Ecto neural progenitor cell (in vitro differentiated cells): ENCODE measurements at regions not wholly inside any gene's neighbourhood (a gene's known extent, or its start where the extent isn't known, plus 50 kb on each side); places are given as distances from the start of the nearest gene placed in this dataset.
A peak's percentile ranks its signal among the peaks of the same experiment; 100 is the strongest.
"Not testable (repeated sequence)": the region's sequence is repeated elsewhere in the genome, so short reads cannot be mapped to it uniquely, and the experiment has no call there.

Experiments
- DNase-seq: peaks from one replicate; pipeline ENCODE4 v3.0.0-alpha.2; 2018; ENCODE audit warnings: low spot score

DNA sequence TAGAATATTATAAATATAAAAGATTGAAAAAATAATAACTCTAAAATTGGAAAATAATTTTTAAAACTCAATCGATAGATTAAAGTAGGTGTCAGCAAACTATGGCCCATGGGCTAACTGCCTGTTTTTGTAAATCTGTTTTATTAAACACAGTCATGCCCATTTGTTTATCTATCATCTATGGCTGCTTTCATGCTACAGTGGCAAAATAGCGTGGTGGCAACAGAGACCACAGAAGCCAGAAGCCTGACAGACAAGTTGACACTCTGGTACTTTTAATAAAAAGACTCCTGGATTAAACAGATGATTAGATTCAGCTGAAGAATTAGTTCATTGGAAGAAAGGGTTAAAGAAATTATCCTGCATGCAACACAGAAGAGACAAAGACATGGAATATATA lies 400.7 kb upstream of the RORB start:
- no peak for DNase-seq

DNA sequence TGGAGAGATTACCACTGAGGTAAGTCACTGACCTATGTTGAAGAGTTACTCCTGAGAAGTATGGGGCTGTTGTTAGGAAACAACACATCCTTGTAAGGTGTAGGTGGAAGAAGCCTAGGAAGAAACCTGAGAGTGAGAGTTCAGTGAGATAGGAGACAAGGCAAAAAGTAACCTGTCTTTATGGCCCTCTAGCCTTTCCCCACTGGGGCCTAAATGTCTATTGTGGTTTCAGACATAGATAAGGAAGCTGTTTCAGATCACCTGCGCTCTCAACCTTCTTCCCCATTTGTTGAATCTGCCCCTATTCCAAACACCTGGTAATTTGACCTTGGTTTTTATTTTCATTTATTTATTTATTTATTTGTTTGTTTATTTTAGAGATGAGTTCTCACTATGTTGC lies 397.1 kb upstream of the RORB start:
- no peak for DNase-seq

- DNase-seq: not testable (repeated sequence)
These were observed 395.0 kb upstream of the RORB start for GRCh38 chr9:74102148-74102547.

GRCh38 chr9:74102702-74103101 lies 394.4 kb upstream of the RORB start:
- no peak for DNase-seq

GRCh38 chr9:74107692-74108091 lies 389.4 kb upstream of the RORB start:
- no peak for DNase-seq

- no peak for DNase-seq
These were observed 381.2 kb upstream of the RORB start for GRCh38 chr9:74115976-74116375.

DNA sequence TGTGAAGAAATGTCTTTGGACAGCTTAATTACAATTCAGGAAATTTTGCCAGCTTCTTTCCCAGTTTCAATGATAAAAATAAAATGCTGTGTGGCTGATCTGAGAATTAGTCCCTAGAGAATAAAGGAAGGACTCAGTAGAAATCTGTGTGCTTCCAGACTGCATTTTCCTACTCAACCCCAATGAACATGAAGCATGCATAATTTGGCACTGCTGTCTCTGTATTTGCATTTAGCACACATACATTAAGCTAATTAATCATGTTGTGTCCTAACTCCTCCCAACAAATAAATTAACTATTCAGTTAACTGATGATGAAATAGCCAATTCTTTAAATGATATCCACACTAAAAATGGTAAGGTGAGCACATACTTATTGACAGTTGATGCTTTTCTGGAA lies 380.0 kb upstream of the RORB start:
- no peak for DNase-seq

DNA sequence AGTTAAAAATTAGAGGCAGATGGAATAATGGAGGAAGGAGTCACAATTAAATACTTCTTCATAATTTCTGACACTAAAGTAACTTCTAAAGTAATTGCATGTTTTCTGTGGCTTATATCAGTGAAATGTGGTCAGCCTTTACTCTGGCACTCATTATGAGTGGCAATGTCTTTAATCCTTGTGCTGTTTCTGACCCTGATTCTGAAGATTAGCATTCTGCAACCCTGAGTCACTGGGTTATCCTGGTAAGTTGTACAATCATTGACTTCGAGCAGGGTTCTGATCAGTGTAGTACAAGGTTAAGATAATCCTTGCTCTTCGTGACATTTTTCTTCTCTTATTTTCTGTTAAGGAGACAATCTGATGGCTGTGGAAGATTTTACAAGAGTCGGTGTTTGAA lies 379.4 kb upstream of the RORB start:
- DNase-seq: no peak

GRCh38 chr9:74120061-74120460 lies 377.1 kb upstream of the RORB start:
- no peak for DNase-seq

DNA sequence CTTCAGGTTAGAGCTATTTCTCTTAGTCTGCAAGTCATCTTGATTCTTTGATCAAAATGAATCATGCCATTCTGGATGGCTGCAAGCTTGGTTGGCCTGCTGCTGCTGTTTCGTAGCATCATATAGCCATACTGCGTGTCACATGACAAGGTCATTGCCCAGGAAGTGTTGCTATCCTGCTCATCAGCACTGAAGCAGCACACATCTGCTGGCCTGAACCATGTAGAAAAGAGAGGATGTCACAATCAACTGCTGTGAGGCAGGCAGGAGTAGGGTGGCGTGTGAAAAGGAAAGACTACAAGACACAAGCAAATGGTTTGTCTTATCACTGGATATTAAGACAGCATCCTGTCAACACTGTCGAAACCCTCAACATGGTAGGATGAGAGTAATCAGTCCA lies 376.7 kb upstream of the RORB start:
- no peak for DNase-seq

DNA sequence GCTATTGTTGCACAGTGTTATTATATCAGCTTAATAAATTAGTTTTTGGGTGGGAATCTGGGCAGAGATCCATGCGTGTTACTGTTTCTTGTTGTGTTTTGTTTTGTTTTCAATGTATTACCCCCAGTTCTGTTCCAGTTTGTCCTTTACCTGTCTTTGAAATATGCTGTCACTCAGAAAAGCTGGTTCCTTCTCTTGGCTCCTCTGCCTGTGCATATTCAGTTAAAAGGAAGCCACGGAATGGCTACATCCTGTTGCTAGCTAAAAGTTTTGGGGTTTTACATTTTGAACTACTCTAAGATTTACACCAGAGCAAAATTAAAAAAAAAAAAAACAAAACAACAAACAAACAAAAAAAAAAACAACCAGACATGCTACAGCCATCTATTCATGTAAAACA lies 374.9 kb upstream of the RORB start:
- DNase-seq: no peak

DNA sequence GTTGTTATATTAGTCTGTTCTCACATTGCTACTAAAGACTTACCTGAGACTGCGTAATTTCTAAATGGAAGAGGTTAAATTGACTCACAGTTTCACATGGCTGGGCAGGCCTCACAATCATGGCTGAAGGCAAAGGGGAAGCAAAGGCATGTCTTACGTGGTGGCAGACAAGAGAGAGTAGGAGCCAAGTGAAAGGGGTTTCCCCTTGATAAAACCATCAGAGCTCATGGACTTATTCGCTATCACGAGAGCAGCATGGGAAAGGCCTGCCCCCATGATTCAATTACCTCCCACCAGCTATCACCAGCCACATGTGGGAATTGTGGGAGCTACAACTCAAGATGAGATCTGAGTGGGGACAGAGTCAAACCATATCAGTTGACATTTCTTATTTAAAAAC lies 374.5 kb upstream of the RORB start:
- no peak for DNase-seq

DNA sequence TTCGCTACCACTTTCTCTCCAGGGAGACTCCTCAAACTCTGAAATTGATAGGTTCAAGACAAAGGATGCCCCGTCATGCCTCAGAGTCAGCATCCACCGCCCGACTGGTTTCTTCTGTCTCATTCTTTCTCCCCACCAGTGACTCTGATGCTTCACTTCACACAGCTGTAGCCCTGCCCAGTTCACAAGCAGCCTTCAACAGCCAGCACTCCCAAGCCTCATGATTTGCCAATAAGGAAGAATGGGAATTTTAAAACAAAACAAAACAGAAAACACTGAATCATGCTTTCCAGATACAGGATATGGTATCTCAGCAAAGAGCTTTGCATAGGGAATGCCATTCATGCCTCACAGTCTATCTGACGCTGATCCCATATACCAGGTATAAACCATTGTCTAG lies 371.2 kb upstream of the RORB start:
- DNase-seq: no peak

GRCh38 chr9:74132986-74133385 lies 364.1 kb upstream of the RORB start:
- peak; percentile 42 for DNase-seq

- DNase-seq: no peak
These were observed 363.2 kb upstream of the RORB start for GRCh38 chr9:74133921-74134320.

DNA sequence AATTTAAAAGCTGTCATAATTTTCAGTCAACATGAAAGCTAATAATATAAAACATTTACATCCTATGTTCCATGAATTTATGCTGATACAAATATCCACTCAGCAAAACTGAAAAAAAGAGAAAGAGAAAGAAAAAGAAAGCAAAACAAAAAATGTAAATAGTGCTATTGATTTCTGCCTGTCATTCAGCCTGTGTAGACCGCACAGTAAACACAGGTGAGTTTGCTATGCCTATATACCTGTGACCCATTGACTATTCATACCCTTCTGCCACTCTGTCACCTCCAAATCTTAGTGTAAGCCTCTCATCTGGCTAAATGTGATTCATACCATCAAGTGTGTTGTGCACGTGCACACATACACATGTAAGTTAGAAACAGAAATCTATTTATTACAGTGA lies 359.0 kb upstream of the RORB start:
- no peak for DNase-seq

DNA sequence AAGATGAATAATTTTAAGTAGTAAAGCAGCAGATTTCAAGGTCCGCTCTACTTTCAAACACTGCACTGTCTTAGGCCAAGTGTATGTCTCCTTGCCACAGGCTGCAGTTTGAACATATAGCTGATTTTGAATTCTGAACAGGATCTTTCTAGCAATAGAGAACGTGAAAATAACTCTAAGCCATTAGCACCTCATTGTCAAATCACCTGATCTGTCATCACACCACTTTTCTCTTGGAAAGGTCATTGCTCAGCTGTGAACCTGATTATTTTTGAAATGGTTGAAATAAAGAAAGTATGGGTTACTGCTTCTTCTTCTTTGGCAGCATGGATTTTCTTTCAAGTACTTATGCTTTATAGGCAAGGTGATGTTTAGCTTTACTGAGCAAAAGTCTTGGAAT lies 357.0 kb upstream of the RORB start:
- DNase-seq: no peak

DNA sequence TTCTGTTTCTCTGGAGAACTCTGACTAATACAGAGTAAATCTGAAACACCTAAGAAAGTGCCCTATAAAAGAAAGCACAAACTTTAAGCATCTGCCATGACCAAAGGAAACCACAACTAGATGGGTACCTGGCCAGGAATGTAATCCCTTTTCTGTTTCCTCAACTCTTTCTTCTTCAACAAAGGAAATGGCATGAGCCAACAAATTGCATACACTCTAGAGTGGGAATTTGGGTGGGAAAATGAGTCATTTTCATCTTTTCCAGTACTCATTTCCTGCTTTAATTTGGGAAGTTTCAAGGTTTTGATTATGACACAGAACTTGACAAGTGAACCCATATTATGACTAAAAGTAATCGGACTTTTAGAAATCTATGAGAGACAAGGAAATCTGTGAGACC lies 349.2 kb upstream of the RORB start:
- DNase-seq: no peak

- no peak for DNase-seq
These were observed 324.3 kb upstream of the RORB start for GRCh38 chr9:74172874-74173273.

DNA sequence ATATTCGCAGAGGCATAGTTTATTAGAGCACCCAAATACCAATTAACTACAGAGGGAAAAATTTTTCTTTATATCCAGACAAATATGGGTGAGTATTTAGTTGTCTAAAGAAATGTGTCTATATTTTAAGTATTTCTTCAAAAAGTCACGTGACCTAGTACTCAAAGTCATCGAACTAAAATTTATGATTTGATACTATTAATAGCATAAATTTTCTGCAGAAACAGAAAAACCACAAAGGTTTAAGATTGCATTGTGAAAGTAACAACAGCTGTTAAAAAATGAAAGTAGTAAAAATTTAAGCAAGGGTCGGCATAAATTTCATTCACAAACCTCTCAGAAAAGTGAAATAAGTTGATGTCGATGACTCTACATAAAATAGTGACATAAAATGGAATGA lies 323.9 kb upstream of the RORB start:
- DNase-seq: no peak

DNA sequence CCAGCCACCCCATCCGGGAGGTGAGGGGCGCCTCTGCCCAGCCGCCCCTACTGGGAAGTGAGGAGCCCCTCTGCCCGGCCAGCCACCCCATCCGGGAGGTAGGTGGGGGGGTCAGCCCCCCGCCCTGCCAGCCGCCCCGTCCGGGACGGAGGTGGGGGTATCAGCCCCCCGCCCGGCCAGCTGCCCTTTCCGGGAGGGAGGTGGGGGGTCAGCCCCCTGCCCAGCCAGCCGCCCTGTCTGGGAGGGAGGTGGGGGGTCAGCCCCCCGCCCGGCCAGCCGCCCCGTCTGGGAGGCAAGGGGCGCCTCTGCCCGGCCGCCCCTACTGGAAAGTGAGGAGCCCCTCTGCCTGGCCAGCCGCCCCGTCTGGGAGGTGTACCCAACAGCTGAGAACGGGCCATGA lies 299.4 kb upstream of the RORB start:
- DNase-seq: not testable (repeated sequence)

- DNase-seq: no peak
These were observed 292.1 kb upstream of the RORB start for GRCh38 chr9:74205056-74205455.

DNA sequence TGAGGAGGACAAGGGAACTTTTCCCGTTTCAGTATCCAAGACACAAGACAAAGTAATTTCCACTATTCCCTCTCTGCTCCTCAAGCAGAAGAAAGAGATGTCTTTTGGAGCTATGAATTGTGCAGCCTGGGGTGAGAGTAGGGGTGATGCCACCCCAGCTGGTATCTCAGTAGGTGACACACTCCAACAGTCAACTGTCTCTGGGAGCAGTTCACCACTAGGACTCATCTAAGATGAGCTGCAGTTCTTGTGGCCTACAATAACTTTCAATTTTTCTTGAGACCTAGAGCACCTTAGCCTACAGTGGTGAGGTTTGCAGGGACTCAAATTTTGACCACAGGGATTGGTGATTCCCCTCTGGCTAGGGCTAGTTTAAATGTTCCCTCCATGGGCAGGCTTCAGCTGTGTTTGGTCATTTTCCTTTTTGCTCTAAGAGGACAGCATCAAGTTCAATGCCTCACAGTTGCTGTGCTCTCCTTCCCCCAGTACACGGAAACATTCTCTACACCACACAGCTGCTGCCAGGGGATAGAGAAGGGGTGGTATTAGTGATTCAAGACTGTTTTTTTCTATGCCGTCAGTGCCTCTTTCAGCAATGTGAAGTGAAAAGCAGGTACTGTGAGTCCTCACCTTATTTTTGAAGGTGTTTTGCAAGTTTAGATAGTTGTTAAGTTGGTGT lies 278.6 kb upstream of the RORB start:
- DNase-seq: no peak

GRCh38 chr9:74220327-74220726 lies 276.8 kb upstream of the RORB start:
- no peak for DNase-seq

GRCh38 chr9:74236857-74237256 lies 260.3 kb upstream of the RORB start:
- no peak for DNase-seq
